Endothelial cell of umbilical vein (primary cell): ENCODE measurements at regions not wholly inside any gene's neighbourhood (a gene's known extent, or its start where the extent isn't known, plus 50 kb on each side); places are given as distances from the start of the nearest gene placed in this dataset.

Experiments used
- BruUV-seq: library from RNA; stranded (reverse); fragments of 400-500 nt; replicated peaks from 2 replicates; lab custom pipeline; 2021; lab: Mats Ljungman, UMichigan
- CTCF ChIA-PET: fragments of 300-600, 350-600 bp; sonication (Branson Sonifier 250); formaldehyde crosslinking; loops from one replicate; lab custom pipeline; 2021; ENCODE audit warnings: antibody characterized with exemption, inconsistent platforms; lab: Charles Lee
- POLR2A ChIA-PET: fragments of 300-600, 350-600 bp; sonication (Branson Sonifier 250); formaldehyde crosslinking; loops from one replicate; lab custom pipeline; 2021; ENCODE audit warnings: antibody characterized with exemption, inconsistent platforms; lab: Charles Lee
- DNase-seq: peaks from one replicate; pipeline ENCODE4 v3.0.0-alpha.2; 2011; ENCODE audit warnings: low read depth, low spot score
- FAIRE-seq: peaks from 2 replicates; lab custom pipeline; 2011; peaks lifted over from hg19 to GRCh38; lab: Jason Lieb, UNC
- H2AFZ ChIP-seq: 2 replicates; pipeline ENCODE4 v1.6.0; 2012; ENCODE audit warnings: low read depth, low read length, control low read depth, inconsistent platforms
- H3K27ac ChIP-seq: 2 replicates; pipeline ENCODE4 v1.5.1; 2011; ENCODE audit warnings: low read depth, mild to moderate bottlenecking, control low read depth, low read length, moderate library complexity; ENCODE audit not compliant: insufficient read depth
- H3K27me3 ChIP-seq, 2 experiments: 2 replicates each; pipeline versions ENCODE4 v1.6.0 to v1.6.1; 2011; ENCODE audit warnings: low read length in 2 of 2, mixed read lengths in 1 of 2; ENCODE audit not compliant: control insufficient read depth in 2 of 2, insufficient read depth in 2 of 2
- H3K36me3 ChIP-seq, 2 experiments: 2 replicates in 1 of 2; 3 replicates in 1 of 2; pipeline ENCODE4 v1.5.1; 2011; ENCODE audit warnings: low read length in 2 of 2, mild to moderate bottlenecking in 1 of 2, moderate library complexity in 1 of 2; ENCODE audit not compliant: control insufficient read depth in 2 of 2, insufficient read depth in 2 of 2; ENCODE audit errors: extremely low read depth in 1 of 2
- H3K4me1 ChIP-seq: 3 replicates; pipeline ENCODE4 v1.5.1; 2011; ENCODE audit warnings: mild to moderate bottlenecking, low read length; ENCODE audit not compliant: control insufficient read depth, insufficient read depth; ENCODE audit errors: extremely low read depth
- H3K4me2 ChIP-seq: 2 replicates; pipeline ENCODE4 v1.6.1; 2011; ENCODE audit warnings: low read length, control low read depth, mixed read lengths; ENCODE audit not compliant: insufficient read depth
- H3K4me3 ChIP-seq, 3 experiments: fragments of 200-600 bp in 1 of 3; sonication (generic), shearing (Covaris generic) in 1 of 3; replicated peaks in 1 of 3; 2 replicates each; pipeline ENCODE4 v1.5.1; 2011 to 2016; ENCODE audit warnings: control low read depth in 3 of 3, low read length in 3 of 3, mild to moderate bottlenecking in 2 of 3, inconsistent platforms in 1 of 3, low read depth in 1 of 3, moderate library complexity in 1 of 3; ENCODE audit not compliant: insufficient read depth in 1 of 3
- H3K79me2 ChIP-seq: 2 replicates; pipeline ENCODE4 v1.6.0; 2012; ENCODE audit warnings: low read length, inconsistent platforms; ENCODE audit not compliant: control insufficient read depth, insufficient read depth
- H3K9ac ChIP-seq: replicated peaks from 2 replicates; pipeline ENCODE3; 2011; ENCODE audit warnings: low read length, control low read depth; ENCODE audit not compliant: insufficient read depth; ENCODE audit errors: extremely low read depth
- H3K9me1 ChIP-seq: replicated peaks from 3 replicates; pipeline ENCODE4 v1.6.0; 2011; ENCODE audit warnings: mild to moderate bottlenecking, low read length; ENCODE audit not compliant: control insufficient read depth, insufficient read depth; ENCODE audit errors: extremely low read depth
- H3K9me3 ChIP-seq: replicated peaks from 2 replicates; pipeline ENCODE4 v1.5.1; 2012; ENCODE audit warnings: low read length, inconsistent platforms; ENCODE audit not compliant: control insufficient read depth, insufficient read depth
- H4K20me1 ChIP-seq: replicated peaks from 2 replicates; pipeline ENCODE3; 2011; ENCODE audit warnings: mild to moderate bottlenecking, low read length; ENCODE audit not compliant: control insufficient read depth, insufficient read depth; ENCODE audit errors: extremely low read depth
- EZH2 ChIP-seq: IDR thresholded peaks from 2 replicates; pipeline ENCODE4 v1.6.1; 2012; ENCODE audit warnings: borderline replicate concordance, low read depth, mild to moderate bottlenecking, moderate library complexity, low read length, inconsistent platforms; ENCODE audit not compliant: severe bottlenecking
- FOS ChIP-seq: IDR thresholded peaks from 2 replicates; pipeline ENCODE4 v1.6.1; 2011; ENCODE audit warnings: mild to moderate bottlenecking, low read length, moderate library complexity, borderline replicate concordance; ENCODE audit not compliant: insufficient read depth
- GATA2 ChIP-seq: IDR thresholded peaks from 2 replicates; pipeline ENCODE4 v1.7.0; 2011; ENCODE audit warnings: low read depth, mild to moderate bottlenecking, moderate library complexity, mixed read lengths, low read length; ENCODE audit not compliant: insufficient read length, insufficient read depth
- JUN ChIP-seq: IDR thresholded peaks from 2 replicates; pipeline ENCODE4 v1.6.1; 2011; ENCODE audit warnings: borderline replicate concordance, low read depth; ENCODE audit not compliant: insufficient read length, insufficient read depth
- MYC ChIP-seq: IDR thresholded peaks from one replicate; pipeline ENCODE4 v1.6.1; 2011; ENCODE audit warnings: mild to moderate bottlenecking, low read depth, low read length
- POLR2A ChIP-seq: IDR thresholded peaks from 2 replicates; pipeline ENCODE4 v1.6.1; 2012; ENCODE audit warnings: low read depth, mild to moderate bottlenecking, control low read depth, low read length
- POLR2AphosphoS5 ChIP-seq: IDR thresholded peaks from 2 replicates; pipeline ENCODE4 v1.6.1; 2012; ENCODE audit warnings: low read depth, mild to moderate bottlenecking, control low read depth, low read length, moderate library complexity; ENCODE audit not compliant: insufficient read depth
- dilution Hi-C: fragments of 300-500 bp; cut with MboI; formaldehyde crosslinking; loops from one replicate; pipeline ENCODE4 v1.15.0; 2019; ENCODE audit warnings: low sequenced_read_pairs; ENCODE audit not compliant: extremely low pct_ligation_motif_present
- intact Hi-C: fragments of 100-400 bp; cut with micrococcal nuclease; formaldehyde crosslinking; loops from one replicate; pipeline ENCODE4 v1.10.0; 2022
- TF ChIP-seq, protein P1 (sequence below), 2 donors: IDR thresholded peaks; 1 replicate in 1 of 2; 2 replicates in 1 of 2; pipeline ENCODE4 v1.5.1; 2011; ENCODE audit warnings: low read length in 2 of 2, mild to moderate bottlenecking in 2 of 2, moderate library complexity in 2 of 2, control low read depth in 1 of 2, inconsistent platforms in 1 of 2, low read depth in 1 of 2; ENCODE audit not compliant: insufficient read depth in 1 of 2; ENCODE audit errors: extremely low read depth in 1 of 2
- TF ChIP-seq, protein P2 (sequence below): IDR thresholded peaks from 2 replicates; pipeline ENCODE4 v1.6.1; 2011; ENCODE audit not compliant: insufficient read depth, insufficient read length

DNA sequence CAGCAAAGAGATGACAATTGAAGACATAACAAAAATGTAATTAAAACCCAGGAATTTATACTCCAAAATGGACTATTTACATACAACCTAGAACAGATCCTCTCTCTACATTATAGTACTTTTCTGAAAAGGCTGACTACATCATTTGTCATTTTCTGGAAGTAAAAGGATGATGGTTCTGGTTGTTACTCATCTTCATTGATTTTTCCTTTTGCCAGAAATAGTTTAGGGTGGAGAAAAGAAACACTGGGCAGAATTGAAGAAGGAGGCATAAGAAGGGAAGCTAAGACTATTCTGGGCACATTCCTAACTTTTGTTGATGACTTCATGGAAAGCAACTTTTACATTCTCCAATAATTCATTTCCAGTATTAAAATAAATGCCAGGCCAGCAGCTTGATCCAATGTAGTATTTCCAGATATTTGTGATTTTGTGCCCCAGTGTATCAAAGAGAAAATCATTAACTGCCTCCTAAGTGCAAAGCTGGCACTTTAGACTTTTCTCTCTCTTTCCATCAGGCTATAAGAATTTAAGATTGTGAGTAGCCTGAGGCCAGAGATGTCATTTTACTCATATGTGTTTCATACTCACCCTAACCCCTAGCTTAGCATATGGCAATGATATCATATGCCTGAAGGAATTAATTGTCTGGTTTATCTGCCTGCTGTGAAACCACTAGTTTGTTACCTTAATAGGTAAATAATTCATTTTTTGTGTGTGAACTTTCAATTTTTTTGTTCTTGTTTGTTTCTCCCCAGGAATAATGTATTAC is 369.5 kb upstream of the LYPLAL1 start:
- FAIRE-seq = no peak
- H3K9ac ChIP-seq = no peak overlapping the region
- H3K9me1 ChIP-seq = no peaks in the 10 kb centered on the region
- dilution Hi-C loops (no loop called here), intact Hi-C loops (no loop called here)
- H3K79me2 ChIP-seq = no peaks in the 10 kb centered on the region
- peaks cover 4% of the 10 kb centered on the region for H3K4me1 ChIP-seq
- ChIA-PET POLR2A (no interaction called here), CTCF (interaction anchor here (0.9 to 1.5 kb wide), 2 partner anchors 18 to 474 kb away, joined by 3 read pairs; no protein-coding TSS in a partner anchor)
- no peak overlapping the region for H2AFZ ChIP-seq
- H3K27ac ChIP-seq = no peak overlapping the region
- no peak for TF ChIP-seq GATA2
- TF ChIP-seq, protein P1, sequence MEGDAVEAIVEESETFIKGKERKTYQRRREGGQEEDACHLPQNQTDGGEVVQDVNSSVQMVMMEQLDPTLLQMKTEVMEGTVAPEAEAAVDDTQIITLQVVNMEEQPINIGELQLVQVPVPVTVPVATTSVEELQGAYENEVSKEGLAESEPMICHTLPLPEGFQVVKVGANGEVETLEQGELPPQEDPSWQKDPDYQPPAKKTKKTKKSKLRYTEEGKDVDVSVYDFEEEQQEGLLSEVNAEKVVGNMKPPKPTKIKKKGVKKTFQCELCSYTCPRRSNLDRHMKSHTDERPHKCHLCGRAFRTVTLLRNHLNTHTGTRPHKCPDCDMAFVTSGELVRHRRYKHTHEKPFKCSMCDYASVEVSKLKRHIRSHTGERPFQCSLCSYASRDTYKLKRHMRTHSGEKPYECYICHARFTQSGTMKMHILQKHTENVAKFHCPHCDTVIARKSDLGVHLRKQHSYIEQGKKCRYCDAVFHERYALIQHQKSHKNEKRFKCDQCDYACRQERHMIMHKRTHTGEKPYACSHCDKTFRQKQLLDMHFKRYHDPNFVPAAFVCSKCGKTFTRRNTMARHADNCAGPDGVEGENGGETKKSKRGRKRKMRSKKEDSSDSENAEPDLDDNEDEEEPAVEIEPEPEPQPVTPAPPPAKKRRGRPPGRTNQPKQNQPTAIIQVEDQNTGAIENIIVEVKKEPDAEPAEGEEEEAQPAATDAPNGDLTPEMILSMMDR (IDR thresholded peaks at IDR 0.05; ENCODE audit: extremely low read depth in 1 of 2, insufficient read depth in 1 of 2, low read depth in 1 of 2, low read length in 2 of 2) = no peak
- TF ChIP-seq JUN = no peak
- no peak for TF ChIP-seq FOS
- no peak for TF ChIP-seq EZH2
- no peak for TF ChIP-seq POLR2A
- TF ChIP-seq MYC = no peak
- no peak for TF ChIP-seq POLR2AphosphoS5
- TF ChIP-seq, protein P2, sequence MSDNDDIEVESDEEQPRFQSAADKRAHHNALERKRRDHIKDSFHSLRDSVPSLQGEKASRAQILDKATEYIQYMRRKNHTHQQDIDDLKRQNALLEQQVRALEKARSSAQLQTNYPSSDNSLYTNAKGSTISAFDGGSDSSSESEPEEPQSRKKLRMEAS = no peak
- no peaks in the 10 kb centered on the region for H3K36me3 ChIP-seq
- BruUV-seq = no TSS peak
- H3K4me2 ChIP-seq = no peak overlapping the region
- no peaks in the 10 kb centered on the region for H3K27me3 ChIP-seq
- H3K9me3 ChIP-seq = no peaks in the 10 kb centered on the region
- H3K4me3 ChIP-seq = no peak overlapping the region
- H4K20me1 ChIP-seq = no peaks in the 10 kb centered on the region
- DNase-seq = no peak
